Ectodermal cell (in vitro differentiated cells): ENCODE measurements at regions not wholly inside any gene's neighbourhood (a gene's known extent, or its start where the extent isn't known, plus 50 kb on each side); places are given as distances from the start of the nearest gene placed in this dataset.

Experiments
- H3K27ac ChIP-seq: 2 replicates; pipeline ENCODE4 v1.7.0; 2013; ENCODE audit warnings: mild to moderate bottlenecking, low read depth, low read length; ENCODE audit not compliant: insufficient read depth, poor library complexity, severe bottlenecking
- H3K27me3 ChIP-seq: 2 replicates; pipeline ENCODE4 v1.7.0; 2013; ENCODE audit warnings: mild to moderate bottlenecking, low read length; ENCODE audit not compliant: insufficient read depth, control insufficient read depth, poor library complexity, severe bottlenecking
- H3K36me3 ChIP-seq: one replicate; pipeline ENCODE4 v1.7.0; 2013; ENCODE audit warnings: low read length; ENCODE audit not compliant: control insufficient read depth, insufficient read depth
- H3K4me1 ChIP-seq: one replicate; pipeline ENCODE4 v1.7.0; 2013; ENCODE audit warnings: low read length; ENCODE audit not compliant: control insufficient read depth, insufficient read depth
- H3K4me3 ChIP-seq: 2 replicates; pipeline ENCODE4 v1.7.0; 2013; ENCODE audit warnings: low read depth, low read length, control low read depth; ENCODE audit not compliant: insufficient read depth
- H3K9me3 ChIP-seq: 2 replicates; pipeline ENCODE4 v1.7.0; 2013; ENCODE audit warnings: mild to moderate bottlenecking, low read length, moderate library complexity; ENCODE audit not compliant: control insufficient read depth
- WGBS, 2 experiments: methylation state at CpG; one replicate each; pipeline ENCODE4 v1.1.7; 2013; ENCODE audit warnings: missing lambda C conversion rate in 2 of 2; 5-methylcytosine and 5-hydroxymethylcytosine counted together

GRCh38 chr14:101147848-101148247 is 244.3 kb upstream of the RTL1 start:
- 80 to 93% methylated on average over 1 to 2 of the region's 2 CpGs for WGBS, 2 experiments
- H3K36me3 ChIP-seq, result no peaks in the 10 kb centered on the region

GRCh38 chr14:101150039-101150610 is 246.6 kb upstream of the RTL1 start:
- 62 to 64% methylated on average over 6 of the region's 6 CpGs for WGBS, 2 experiments
- Histone ChIP-seq H3K9me3 (no peaks in the 10 kb centered on the region), H3K27ac (no peak overlapping the region), H3K36me3 (no peaks in the 10 kb centered on the region), H3K4me3 (no peak overlapping the region), H3K27me3 (no peaks in the 10 kb centered on the region), H3K4me1 (peaks cover 7% of the 10 kb centered on the region)

More at GRCh38 chr14:101147848-101148247, 244.3 kb upstream of the RTL1 start:
- no peak overlapping the region for H3K4me3 ChIP-seq
- H3K4me1 ChIP-seq, result peaks cover 7% of the 10 kb centered on the region
- H3K27ac ChIP-seq, result no peak overlapping the region
- H3K9me3 ChIP-seq, result no peaks in the 10 kb centered on the region
- H3K27me3 ChIP-seq, result no peaks in the 10 kb centered on the region

- Histone ChIP-seq H3K9me3 (no peaks in the 10 kb centered on the region), H3K27ac (no peak overlapping the region), H3K36me3 (no peaks in the 10 kb centered on the region), H3K4me3 (no peak overlapping the region), H3K27me3 (no peaks in the 10 kb centered on the region), H3K4me1 (peaks cover 7% of the 10 kb centered on the region)
- 78 to 82% methylated on average over 28 of the region's 28 CpGs for WGBS, 2 experiments
Observed at GRCh38 chr14:101151226-101151926, 247.9 kb upstream of the RTL1 start.

- 90 to 93% methylated on average over 18 of the region's 18 CpGs for WGBS, 2 experiments
- Histone ChIP-seq H3K4me1 (peaks cover 7% of the 10 kb centered on the region), H3K27me3 (no peaks in the 10 kb centered on the region), H3K36me3 (no peaks in the 10 kb centered on the region), H3K9me3 (no peaks in the 10 kb centered on the region), H3K4me3 (no peak overlapping the region), H3K27ac (no peak overlapping the region)
Observed at GRCh38 chr14:101151927-101152305, 248.4 kb upstream of the RTL1 start.

- Histone ChIP-seq H3K9me3 (no peaks in the 10 kb centered on the region), H3K36me3 (no peaks in the 10 kb centered on the region), H3K27ac (no peak overlapping the region), H3K4me1 (peaks cover 7% of the 10 kb centered on the region), H3K4me3 (no peak overlapping the region), H3K27me3 (no peaks in the 10 kb centered on the region)
- WGBS, 2 experiments, result 85 to 90% methylated on average over 8 of the region's 8 CpGs
Observed at GRCh38 chr14:101152855-101153254, 249.3 kb upstream of the RTL1 start.

- Histone ChIP-seq H3K36me3 (no peaks in the 10 kb centered on the region), H3K27me3 (no peaks in the 10 kb centered on the region), H3K27ac (no peak overlapping the region), H3K4me3 (no peak overlapping the region), H3K4me1 (peaks cover 7% of the 10 kb centered on the region), H3K9me3 (no peaks in the 10 kb centered on the region)
- 91 to 94% methylated on average over 2 of the region's 2 CpGs for WGBS, 2 experiments
Observed at GRCh38 chr14:101153691-101154090, 250.2 kb upstream of the RTL1 start.

- Histone ChIP-seq H3K4me1 (peaks cover 7% of the 10 kb centered on the region), H3K36me3 (no peaks in the 10 kb centered on the region), H3K9me3 (no peaks in the 10 kb centered on the region), H3K27ac (no peak overlapping the region), H3K27me3 (no peaks in the 10 kb centered on the region), H3K4me3 (no peak overlapping the region)
- 92 to 93% methylated on average over 4 of the region's 4 CpGs for WGBS, 2 experiments
Observed at GRCh38 chr14:101155575-101155974, 252.1 kb upstream of the RTL1 start.

- H3K27ac ChIP-seq, result no peak overlapping the region
- WGBS, 2 experiments, result 62 to 78% methylated on average over 2 to 3 of the region's 3 CpGs
- H3K36me3 ChIP-seq, result no peaks in the 10 kb centered on the region
- no peaks in the 10 kb centered on the region for H3K27me3 ChIP-seq
- H3K9me3 ChIP-seq, result peaks cover 7% of the 10 kb centered on the region
- no peak overlapping the region for H3K4me3 ChIP-seq
- no peaks in the 10 kb centered on the region for H3K4me1 ChIP-seq
Observed at GRCh38 chr14:101167428-101167827, 263.9 kb upstream of the RTL1 start.

GRCh38 chr14:101169267-101169666 is 265.7 kb upstream of the RTL1 start:
- 82 to 85% methylated on average over 8 of the region's 8 CpGs for WGBS, 2 experiments
- no peak overlapping the region for H3K27ac ChIP-seq
- peaks cover 9% of the 10 kb centered on the region for H3K9me3 ChIP-seq
- H3K4me3 ChIP-seq, result no peak overlapping the region
- no peaks in the 10 kb centered on the region for H3K27me3 ChIP-seq
- peaks cover 3% of the 10 kb centered on the region for H3K4me1 ChIP-seq
- H3K36me3 ChIP-seq, result no peaks in the 10 kb centered on the region

GRCh38 chr14:101171650-101172049 is 268.1 kb upstream of the RTL1 start:
- H3K4me1 ChIP-seq, result peaks cover 4% of the 10 kb centered on the region
- H3K27ac ChIP-seq, result no peak overlapping the region
- H3K4me3 ChIP-seq, result no peak overlapping the region
- no peaks in the 10 kb centered on the region for H3K36me3 ChIP-seq
- 91 to 97% methylated on average over 5 of the region's 5 CpGs for WGBS, 2 experiments
- H3K27me3 ChIP-seq, result no peaks in the 10 kb centered on the region
- H3K9me3 ChIP-seq, result peaks cover 2% of the 10 kb centered on the region
